CD4-positive, CD25-positive, alpha-beta regulatory T cell (primary cell): ENCODE measurements at regions not wholly inside any gene's neighbourhood (a gene's known extent, or its start where the extent isn't known, plus 50 kb on each side); places are given as distances from the start of the nearest gene placed in this dataset.

Experiments
- ATAC-seq, 2 donors: fragments of 150-1000 bp; cut with Tn5 transposase; one replicate each; pipeline ENCODE4 v1.10.0; 2021; ENCODE audit warnings: low read depth in 2 of 2, moderate number of reproducible peaks in 2 of 2, moderate library complexity in 1 of 2
- DNase-seq, 3 donors: peaks; one replicate each; pipeline versions ENCODE4 v3.0.0 to v3.0.0-alpha.2; 2012 to 2022; ENCODE audit warnings: mixed read lengths in 1 of 3
- H3K27ac ChIP-seq: one replicate; pipeline ENCODE4 v1.7.0; 2013; ENCODE audit warnings: mild to moderate bottlenecking, low read length; ENCODE audit not compliant: insufficient read depth, poor library complexity, severe bottlenecking
- H3K27me3 ChIP-seq: one replicate; pipeline ENCODE4 v1.7.0; 2013; ENCODE audit warnings: low read length; ENCODE audit not compliant: control insufficient read depth, insufficient read depth
- H3K36me3 ChIP-seq: one replicate; pipeline ENCODE4 v1.7.0; 2013; ENCODE audit warnings: mild to moderate bottlenecking, low read length, moderate library complexity; ENCODE audit not compliant: control insufficient read depth, insufficient read depth
- H3K4me1 ChIP-seq: 2 replicates; pipeline ENCODE4 v1.7.0; 2013; ENCODE audit warnings: mild to moderate bottlenecking, low read length; ENCODE audit not compliant: insufficient read depth, control insufficient read depth, poor library complexity, severe bottlenecking
- H3K4me3 ChIP-seq: one replicate; pipeline ENCODE4 v1.7.0; 2013; ENCODE audit warnings: low read depth, mild to moderate bottlenecking, low read length, moderate library complexity
- H3K9me3 ChIP-seq, 2 experiments: 1 replicate in 1 of 2; 2 replicates in 1 of 2; pipeline ENCODE4 v1.7.0; 2013; ENCODE audit warnings: low read length in 2 of 2, mild to moderate bottlenecking in 1 of 2, moderate library complexity in 1 of 2; ENCODE audit not compliant: control insufficient read depth in 2 of 2
- H3K27ac Mint-ChIP-seq, 3 donors: one replicate each; pipeline ENCODE4 v1.8.0; 2020 to 2022; ENCODE audit warnings: mild to moderate bottlenecking in 3 of 3, mixed read lengths in 3 of 3, moderate library complexity in 2 of 3
- H3K27me3 Mint-ChIP-seq: one replicate; pipeline ENCODE4 v1.8.0; 2022; ENCODE audit warnings: mild to moderate bottlenecking, mixed read lengths
- H3K36me3 Mint-ChIP-seq: one replicate; pipeline ENCODE4 v1.8.0; 2020; ENCODE audit warnings: mixed read lengths
- H3K4me1 Mint-ChIP-seq, 4 donors: one replicate each; pipeline ENCODE4 v1.8.0; 2020 to 2022; ENCODE audit warnings: mixed read lengths in 4 of 4, mild to moderate bottlenecking in 1 of 4
- H3K4me3 Mint-ChIP-seq, 4 donors: one replicate each; pipeline ENCODE4 v1.8.0; 2020 to 2022; ENCODE audit warnings: mild to moderate bottlenecking in 4 of 4, mixed read lengths in 4 of 4, moderate library complexity in 3 of 4
- H3K9me3 Mint-ChIP-seq, 7 donors: one replicate each; pipeline ENCODE4 v1.8.0; 2020 to 2022; ENCODE audit warnings: mixed read lengths in 7 of 7, mild to moderate bottlenecking in 3 of 7, moderate library complexity in 2 of 7

DNA sequence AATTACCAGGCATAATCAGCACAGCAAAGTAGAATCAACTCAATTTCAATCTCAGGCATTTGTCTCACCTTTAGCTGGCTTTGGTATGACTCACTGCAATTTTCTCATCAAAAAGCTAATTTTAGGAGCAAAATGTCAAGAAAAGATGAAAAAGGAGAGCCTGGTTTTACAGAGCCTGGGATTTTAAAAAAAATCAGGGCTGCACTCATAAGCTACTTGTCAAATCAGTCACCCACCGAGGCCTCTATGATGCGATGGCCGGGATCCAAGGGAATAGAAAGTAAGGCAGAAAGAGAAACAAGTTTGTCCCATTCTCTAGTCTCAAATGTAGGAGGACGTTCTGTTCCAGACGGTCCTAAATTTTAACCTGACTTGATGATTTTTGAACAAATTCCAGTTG, 170.9 kb downstream of the SOCS6 start:
- Histone ChIP-seq H3K36me3 (no peaks in the 10 kb centered on the region), H3K27ac (no peak overlapping the region), H3K4me1 (no peaks in the 10 kb centered on the region), H3K4me3 (no peak overlapping the region), H3K27me3 (peaks cover 6% of the 10 kb centered on the region), H3K9me3 (no peaks in the 10 kb centered on the region)
- Mint-ChIP-seq H3K4me1 (peaks cover 0 to 2% (median 0%) of the 10 kb centered on the region in 4 donors), H3K27ac (no peak overlapping the region), H3K36me3 (no peaks in the 10 kb centered on the region), H3K9me3 (no peaks in the 10 kb centered on the region), H3K27me3 (peaks cover 28% of the 10 kb centered on the region), H3K4me3 (no peak overlapping the region)
- DNase-seq (no peak), ATAC-seq (no peak)

- Histone ChIP-seq H3K27ac (no peak overlapping the region), H3K4me1 (no peaks in the 10 kb centered on the region), H3K4me3 (no peak overlapping the region), H3K9me3 (no peaks in the 10 kb centered on the region), H3K27me3 (peaks cover 5% of the 10 kb centered on the region), H3K36me3 (no peaks in the 10 kb centered on the region)
- peaks cover 32% of the 10 kb centered on the region for H3K27me3 Mint-ChIP-seq
- H3K9me3 Mint-ChIP-seq, result no peaks in the 10 kb centered on the region
- H3K36me3 Mint-ChIP-seq, result no peaks in the 10 kb centered on the region
- H3K4me1 Mint-ChIP-seq, result peaks cover 0 to 2% (median 0%) of the 10 kb centered on the region in 4 donors
- ATAC-seq, result no peak
- no peak for DNase-seq
- no peak overlapping the region for H3K4me3 Mint-ChIP-seq
- H3K27ac Mint-ChIP-seq, result no peak overlapping the region
These were observed 170.4 kb downstream of the SOCS6 start for GRCh38 chr18:70459251-70459650.

DNA sequence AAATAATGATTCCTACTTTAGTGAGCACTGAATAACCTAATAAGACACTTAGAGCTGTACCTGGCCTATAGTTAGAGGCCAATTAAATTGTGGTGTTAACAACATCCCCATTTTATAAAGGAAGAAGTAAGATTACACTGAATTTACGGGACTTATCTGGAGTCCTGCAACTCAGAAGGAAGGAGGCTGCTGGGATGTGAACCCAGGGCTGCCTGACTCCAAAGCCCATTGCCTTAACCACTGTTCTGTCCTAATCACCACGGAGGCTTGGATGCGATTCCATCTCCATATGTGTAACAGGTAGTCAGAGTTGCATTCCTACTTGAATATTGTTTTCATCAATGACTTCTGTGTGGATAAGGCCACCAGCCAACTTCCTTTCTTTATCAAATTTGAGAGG, 168.9 kb downstream of the SOCS6 start:
- H3K27me3 ChIP-seq, result peaks cover 2% of the 10 kb centered on the region
- no peaks in the 10 kb centered on the region for H3K4me1 ChIP-seq
- Mint-ChIP-seq H3K4me1 (peaks cover 0 to 2% (median 0%) of the 10 kb centered on the region in 4 donors), H3K4me3 (no peak overlapping the region), H3K27ac (no peak overlapping the region), H3K9me3 (no peaks in the 10 kb centered on the region), H3K27me3 (peaks cover 22% of the 10 kb centered on the region), H3K36me3 (no peaks in the 10 kb centered on the region)
- no peaks in the 10 kb centered on the region for H3K9me3 ChIP-seq
- H3K4me3 ChIP-seq, result no peak overlapping the region
- no peaks in the 10 kb centered on the region for H3K36me3 ChIP-seq
- H3K27ac ChIP-seq, result no peak overlapping the region
- no peak for DNase-seq
- no peak for ATAC-seq

GRCh38 chr18:70457223-70457622, 168.4 kb downstream of the SOCS6 start:
- DNase-seq (no peak), ATAC-seq (no peak)
- Histone ChIP-seq H3K9me3 (no peaks in the 10 kb centered on the region), H3K4me1 (no peaks in the 10 kb centered on the region), H3K36me3 (no peaks in the 10 kb centered on the region), H3K27me3 (peaks cover 2% of the 10 kb centered on the region), H3K27ac (no peak overlapping the region), H3K4me3 (no peak overlapping the region)
- H3K27me3 Mint-ChIP-seq, result peaks cover 16% of the 10 kb centered on the region
- H3K4me1 Mint-ChIP-seq, result peaks cover 0 to 2% (median 0%) of the 10 kb centered on the region in 4 donors
- H3K4me3 Mint-ChIP-seq, result no peak overlapping the region
- no peaks in the 10 kb centered on the region for H3K36me3 Mint-ChIP-seq
- H3K9me3 Mint-ChIP-seq, result no peaks in the 10 kb centered on the region
- no peak overlapping the region for H3K27ac Mint-ChIP-seq

DNA sequence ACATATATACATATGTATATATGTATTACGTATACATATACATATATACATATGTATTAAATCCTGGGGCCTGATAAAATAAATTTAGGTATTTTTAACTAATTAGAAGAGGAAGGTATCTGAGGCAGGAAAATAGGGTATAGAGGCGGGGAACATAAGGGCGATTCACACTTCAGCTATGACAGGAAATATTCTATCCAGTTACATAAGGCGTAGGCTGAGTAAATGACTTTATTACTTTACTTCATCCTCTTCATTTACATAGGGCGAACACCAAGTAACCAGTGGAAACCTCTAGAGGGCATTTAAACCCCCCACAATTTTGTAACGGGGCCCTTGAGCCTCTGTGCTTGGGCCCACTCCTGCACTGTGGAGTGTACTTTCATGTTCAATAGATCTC, 167.5 kb downstream of the SOCS6 start:
- Mint-ChIP-seq H3K4me1 (peaks cover 0 to 2% (median 0%) of the 10 kb centered on the region in 4 donors), H3K27ac (no peak overlapping the region), H3K4me3 (no peak overlapping the region), H3K9me3 (peaks cover 0 to 3% (median 0%) of the 10 kb centered on the region in 7 donors), H3K36me3 (no peaks in the 10 kb centered on the region), H3K27me3 (peaks cover 8% of the 10 kb centered on the region)
- no peaks in the 10 kb centered on the region for H3K27me3 ChIP-seq
- DNase-seq, result no peak
- no peak overlapping the region for H3K27ac ChIP-seq
- no peak overlapping the region for H3K4me3 ChIP-seq
- H3K4me1 ChIP-seq, result no peaks in the 10 kb centered on the region
- H3K9me3 ChIP-seq, result no peaks in the 10 kb centered on the region
- no peaks in the 10 kb centered on the region for H3K36me3 ChIP-seq
- no peak for ATAC-seq

- Mint-ChIP-seq H3K4me1 (peaks cover 0 to 2% (median 0%) of the 10 kb centered on the region in 4 donors), H3K4me3 (peak overlapping the region in 1 of 4 donors; percentile 10), H3K36me3 (no peaks in the 10 kb centered on the region), H3K9me3 (peaks cover 0 to 3% (median 0%) of the 10 kb centered on the region in 7 donors), H3K27ac (no peak overlapping the region), H3K27me3 (peaks cover 6% of the 10 kb centered on the region)
- Histone ChIP-seq H3K27me3 (no peaks in the 10 kb centered on the region), H3K4me3 (no peak overlapping the region), H3K4me1 (no peaks in the 10 kb centered on the region), H3K36me3 (no peaks in the 10 kb centered on the region), H3K9me3 (no peaks in the 10 kb centered on the region), H3K27ac (no peak overlapping the region)
- no peak for DNase-seq
- no peak for ATAC-seq
These were observed 166.9 kb downstream of the SOCS6 start for GRCh38 chr18:70455731-70456130.

DNA sequence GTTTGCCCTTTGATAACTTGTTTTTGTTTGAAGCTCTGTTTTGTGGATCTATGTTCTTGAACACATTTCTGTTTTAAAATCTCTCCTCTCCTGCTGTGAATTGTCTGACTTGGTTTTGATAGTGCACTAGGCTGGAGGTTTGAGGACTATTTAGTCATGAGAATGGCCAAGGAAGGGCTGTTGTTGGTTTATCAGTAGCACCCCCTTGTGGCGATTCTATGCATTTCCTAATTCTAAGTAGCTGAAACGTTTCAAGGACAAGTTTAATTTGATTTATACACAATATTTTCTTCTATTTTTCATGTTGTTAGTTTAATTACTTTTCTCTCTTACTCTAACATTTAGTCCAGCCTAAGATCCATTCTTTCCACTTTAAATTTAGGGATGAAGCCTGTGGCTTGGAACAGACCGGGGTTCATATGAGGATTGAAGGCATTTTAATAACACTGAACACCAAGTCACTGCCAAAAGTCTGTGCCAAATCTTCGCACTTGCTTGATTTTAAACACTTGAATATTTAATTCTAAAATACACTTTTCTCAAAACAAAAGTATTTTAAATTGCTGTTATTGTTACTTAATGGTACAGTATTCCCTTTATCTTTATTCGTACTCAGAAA, 166.0 kb downstream of the SOCS6 start:
- no peak for ATAC-seq
- no peak overlapping the region for H3K4me3 Mint-ChIP-seq

GRCh38 chr18:70453058-70453775, 164.4 kb downstream of the SOCS6 start:
- peaks cover 0 to 4% (median 0%) of the 10 kb centered on the region in 7 donors for H3K9me3 Mint-ChIP-seq
- Histone ChIP-seq H3K27me3 (no peaks in the 10 kb centered on the region), H3K27ac (no peak overlapping the region), H3K9me3 (no peaks in the 10 kb centered on the region), H3K4me3 (no peak overlapping the region), H3K36me3 (no peaks in the 10 kb centered on the region), H3K4me1 (no peaks in the 10 kb centered on the region)
- H3K36me3 Mint-ChIP-seq, result no peaks in the 10 kb centered on the region
- H3K4me3 Mint-ChIP-seq, result no peak overlapping the region
- ATAC-seq, result no peak
- DNase-seq, result no peak
- no peak overlapping the region for H3K27ac Mint-ChIP-seq
- H3K4me1 Mint-ChIP-seq, result peaks cover 0 to 2% (median 0%) of the 10 kb centered on the region in 4 donors
- H3K27me3 Mint-ChIP-seq, result peaks cover 6% of the 10 kb centered on the region

More for the DNA sequence above, 166.0 kb downstream of the SOCS6 start:
- H3K36me3 ChIP-seq, result no peaks in the 10 kb centered on the region
- H3K27ac ChIP-seq, result no peak overlapping the region
- H3K4me1 ChIP-seq, result no peaks in the 10 kb centered on the region
- no peaks in the 10 kb centered on the region for H3K36me3 Mint-ChIP-seq
- peaks cover 0 to 2% (median 0%) of the 10 kb centered on the region in 4 donors for H3K4me1 Mint-ChIP-seq
- peaks cover 6% of the 10 kb centered on the region for H3K27me3 Mint-ChIP-seq
- H3K9me3 Mint-ChIP-seq, result peaks cover 0 to 4% (median 0%) of the 10 kb centered on the region in 7 donors
- no peaks in the 10 kb centered on the region for H3K9me3 ChIP-seq
- peak in 2 of 3 donors; percentile 33 to 66 for DNase-seq
- H3K27ac Mint-ChIP-seq, result no peak overlapping the region
- no peaks in the 10 kb centered on the region for H3K27me3 ChIP-seq
- no peak overlapping the region for H3K4me3 ChIP-seq
